T-helper 2 cell treated with Interferon-gamma antibody and Interleukin-4, amounts not matched to agents 100 ng/mL and 5 ng/mL, for 36 hours (primary cell): ENCODE measurements at regions not wholly inside any gene's neighbourhood (a gene's known extent, or its start where the extent isn't known, plus 50 kb on each side); places are given as distances from the start of the nearest gene placed in this dataset.

Experiments
- intact Hi-C: fragments of 100-400 bp; cut with micrococcal nuclease; formaldehyde crosslinking; loops from one replicate; pipeline ENCODE4 v1.15.1; 2023

DNA sequence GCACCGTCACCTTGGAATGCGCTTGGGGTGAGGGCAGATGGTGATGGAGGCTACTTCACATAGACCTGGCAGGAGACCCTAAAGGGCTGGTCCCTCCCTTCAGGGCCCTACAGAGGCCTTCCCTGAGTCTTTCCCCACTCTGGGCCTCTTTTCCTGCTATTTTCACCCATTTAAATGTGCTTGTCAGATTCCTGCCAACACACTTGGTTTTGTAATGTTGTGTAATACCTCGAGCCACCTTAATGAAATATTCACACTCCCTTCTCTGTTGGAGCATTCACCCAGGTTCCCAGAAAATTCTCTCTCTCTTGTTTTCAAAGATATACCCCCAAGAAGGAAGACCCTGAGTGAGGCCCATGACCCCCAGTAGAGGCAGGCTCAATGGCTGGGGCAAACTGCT is 456.6 kb upstream of the DYNLRB2 start:
- intact Hi-C loops = loop anchor here (2.0 to 10.0 kb wide), 2 partner anchors 481 to 1379 kb away; no protein-coding TSS in a partner anchor

DNA sequence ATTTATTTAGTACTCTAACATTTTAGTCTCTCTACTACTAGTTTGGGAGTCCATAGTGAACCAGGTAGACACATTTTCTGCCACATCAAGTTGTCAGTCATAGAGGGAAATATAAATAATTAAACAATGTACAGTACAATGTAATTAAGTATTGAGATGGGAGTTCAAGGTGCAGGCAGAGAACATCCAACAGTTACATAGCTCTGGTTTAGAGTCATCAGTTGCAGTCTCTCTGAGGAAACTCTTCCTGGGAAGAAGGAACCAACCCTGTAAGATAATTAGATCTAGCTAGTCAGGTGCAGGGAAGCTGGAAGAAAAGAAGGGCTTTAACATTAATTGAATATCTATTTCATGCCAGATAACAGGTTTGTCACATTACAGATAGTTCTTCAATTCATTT is 457.9 kb upstream of the DYNLRB2 start:
- intact Hi-C loops = loop anchor here (10.0 kb wide), 1 partner anchor 1378 kb away; no protein-coding TSS in a partner anchor

DNA sequence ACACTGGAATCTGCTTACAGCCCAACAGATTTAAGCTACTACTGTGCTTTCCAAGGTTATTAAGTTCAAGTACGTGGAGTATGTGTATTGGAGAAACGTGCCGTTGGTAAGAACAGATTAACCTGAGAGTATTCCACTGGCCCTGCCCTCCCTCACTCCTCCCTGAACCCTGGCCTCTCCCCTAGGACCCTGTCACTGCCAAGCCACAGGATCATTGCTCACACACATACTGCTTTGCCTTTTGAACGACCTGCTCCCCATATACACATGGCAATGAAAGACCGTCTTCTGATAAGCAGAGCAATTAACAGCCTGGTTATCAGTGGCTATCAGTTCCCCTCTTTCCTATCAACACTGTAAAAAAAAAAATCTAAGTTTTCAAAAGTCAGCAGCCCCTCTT is 458.9 kb upstream of the DYNLRB2 start:
- intact Hi-C loops = loop anchor here (10.0 kb wide), 1 partner anchor 1377 kb away; no protein-coding TSS in a partner anchor

DNA sequence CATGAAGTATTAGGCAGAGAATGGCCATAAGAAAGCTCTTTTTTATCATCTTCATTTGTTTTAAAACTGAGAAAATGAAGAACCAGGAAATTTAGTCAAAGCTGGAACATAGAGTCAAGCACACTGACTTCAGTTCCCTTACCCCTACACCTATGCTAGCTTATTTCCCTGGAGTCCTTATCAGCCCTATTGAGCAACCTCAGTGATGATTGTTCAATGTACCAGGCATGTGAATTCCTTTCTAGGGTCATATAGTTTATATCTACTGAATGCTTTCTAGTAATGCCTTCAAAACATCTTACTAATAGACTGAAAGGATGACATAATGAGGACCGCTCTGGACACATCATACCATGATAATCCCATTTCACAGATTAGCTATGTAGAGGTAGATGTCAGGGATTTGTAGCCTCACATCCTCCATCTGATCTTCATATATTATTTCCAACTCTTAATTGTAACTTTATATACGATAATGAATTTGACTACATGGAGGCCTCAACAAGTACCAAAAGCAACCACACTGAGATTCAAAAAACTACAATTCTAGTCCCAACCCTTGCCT is 460.4 kb upstream of the DYNLRB2 start:
- intact Hi-C loops = loop anchor here (10.0 kb wide), 1 partner anchor 1376 kb away; no protein-coding TSS in a partner anchor

DNA sequence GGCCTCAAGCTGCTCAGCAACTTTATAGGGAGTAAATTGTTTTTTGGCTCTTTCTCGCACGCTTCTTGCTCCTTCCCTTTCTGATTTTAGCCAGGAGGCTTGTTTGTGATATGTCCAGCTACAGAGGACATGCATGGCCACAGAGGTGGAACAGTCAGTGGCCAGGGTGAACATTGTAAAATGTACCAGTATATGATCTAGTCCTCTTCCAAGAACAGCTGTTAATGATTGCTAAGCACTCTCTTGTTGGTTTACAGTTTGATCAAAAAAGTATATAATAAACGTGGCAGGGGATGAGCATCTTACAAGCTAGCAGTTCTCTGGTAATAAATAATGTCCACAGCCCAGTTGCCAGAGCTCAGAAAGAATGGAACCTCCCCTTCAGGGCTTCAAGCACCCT is 461.7 kb upstream of the DYNLRB2 start:
- intact Hi-C loops = no loop called here

DNA sequence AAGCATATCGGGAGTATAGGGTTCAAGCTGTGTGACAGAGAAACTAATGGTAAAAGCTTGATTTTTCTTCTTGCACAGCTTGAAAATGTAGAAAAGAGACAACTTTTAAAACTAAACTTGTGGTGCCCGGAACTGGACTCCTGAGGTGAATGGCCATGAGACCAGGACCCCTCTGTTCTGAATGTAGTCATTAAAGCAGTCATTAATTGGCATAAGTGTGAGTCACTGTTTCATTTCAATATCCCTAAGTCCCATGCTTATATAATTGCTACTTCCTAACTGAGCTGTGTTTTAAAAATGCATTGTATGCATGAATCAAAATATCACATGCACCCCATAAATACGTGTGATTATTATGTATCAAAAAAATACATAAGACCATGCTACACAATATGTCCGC is 463.1 kb upstream of the DYNLRB2 start:
- intact Hi-C loops = no loop called here

DNA sequence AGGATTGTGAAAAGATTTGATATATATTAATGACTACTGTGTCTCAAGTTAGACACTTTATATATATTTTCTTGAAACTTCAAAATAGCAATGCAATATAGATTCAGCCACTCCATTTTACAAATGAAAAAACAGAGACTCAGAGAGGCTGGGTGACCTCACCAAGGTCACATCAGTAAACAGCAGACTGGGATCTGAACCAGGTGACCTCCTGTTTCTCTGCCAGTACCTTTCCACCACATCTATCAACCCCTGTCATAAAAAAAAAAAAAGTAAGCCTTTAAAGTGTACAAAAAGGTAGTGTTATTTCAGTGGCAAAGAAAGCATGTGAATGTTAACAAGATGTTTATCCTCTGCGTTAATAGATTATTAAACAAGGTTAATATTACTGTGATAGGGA is 466.5 kb upstream of the DYNLRB2 start:
- intact Hi-C loops = no loop called here

DNA sequence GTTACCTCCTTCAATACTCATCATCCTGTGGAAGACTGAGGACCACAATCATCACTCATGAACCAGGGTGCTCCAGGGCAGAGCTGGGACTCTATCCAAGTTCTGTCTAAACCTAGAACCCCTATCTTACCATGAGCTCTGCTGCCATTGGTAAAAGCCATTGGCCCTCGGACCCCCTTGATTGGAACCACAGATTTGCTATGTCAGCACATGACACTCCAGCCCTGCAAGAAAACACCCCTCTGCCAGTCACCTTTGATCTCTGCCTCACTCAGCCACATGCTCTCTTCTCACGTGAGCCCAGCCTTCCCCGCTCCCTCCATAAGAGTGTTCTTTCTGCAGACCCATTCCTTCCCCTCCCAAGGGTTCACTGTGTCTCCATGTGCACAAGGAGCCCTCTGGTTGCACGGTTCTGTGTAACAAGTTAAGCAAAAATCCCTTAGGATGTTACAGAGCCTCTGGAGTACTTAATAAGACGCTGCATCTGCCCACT is 468.8 kb upstream of the DYNLRB2 start:
- intact Hi-C loops = no loop called here

DNA sequence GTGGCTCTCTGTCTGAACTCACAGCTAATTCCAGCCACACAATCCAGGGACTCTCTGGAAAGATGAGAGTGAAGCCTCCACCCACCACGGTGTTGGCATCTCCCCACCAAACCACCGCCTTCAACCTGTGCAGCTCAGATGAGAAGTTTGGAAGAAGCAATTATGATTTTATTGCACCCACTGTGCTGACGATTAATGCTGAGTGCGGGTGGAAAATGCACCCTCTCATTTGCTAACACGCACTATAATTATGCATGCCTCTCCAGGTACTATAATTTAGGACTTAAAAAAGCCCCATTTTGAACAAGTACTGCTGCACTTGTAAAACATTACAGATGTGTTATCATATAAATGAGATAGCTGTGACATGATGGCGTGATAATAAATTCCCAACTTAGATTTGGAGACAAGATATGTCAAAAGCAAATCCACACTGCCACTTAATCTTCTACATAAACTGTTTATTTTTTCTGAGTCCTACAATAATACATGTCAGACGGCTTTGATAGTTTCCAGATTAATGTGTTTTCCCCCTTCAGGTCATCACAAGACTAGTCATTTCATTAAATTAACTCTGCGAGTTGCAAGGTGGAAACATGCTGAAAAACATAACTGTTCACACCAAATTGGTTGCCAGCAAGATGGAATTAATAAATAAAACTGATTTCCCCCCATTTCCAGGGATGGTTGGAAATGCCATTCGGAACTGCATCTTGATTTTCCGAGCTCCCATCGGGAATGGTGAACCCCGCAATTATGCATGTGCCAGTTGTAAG is 466.5 kb upstream of the MAF start:
- intact Hi-C loops = no loop called here

DNA sequence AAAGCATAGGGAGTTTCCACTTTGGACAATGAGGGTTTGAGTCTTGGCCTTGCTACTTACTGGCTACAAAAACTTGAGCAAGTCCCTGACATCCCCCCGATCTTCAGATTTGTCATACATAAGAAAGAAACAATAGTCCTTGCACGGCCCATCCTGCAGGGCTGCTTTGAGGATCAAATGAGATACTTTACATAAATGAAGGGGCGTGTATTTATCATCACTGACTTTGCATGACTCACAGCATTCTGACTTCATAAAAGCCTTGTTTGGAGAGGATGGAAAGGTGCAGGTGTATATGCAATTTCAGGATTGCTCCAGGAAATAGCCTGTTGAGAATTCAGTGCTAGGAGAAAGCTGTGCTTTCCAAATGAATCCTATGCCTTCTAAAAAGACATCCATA is 465.0 kb upstream of the MAF start:
- intact Hi-C loops = no loop called here

DNA sequence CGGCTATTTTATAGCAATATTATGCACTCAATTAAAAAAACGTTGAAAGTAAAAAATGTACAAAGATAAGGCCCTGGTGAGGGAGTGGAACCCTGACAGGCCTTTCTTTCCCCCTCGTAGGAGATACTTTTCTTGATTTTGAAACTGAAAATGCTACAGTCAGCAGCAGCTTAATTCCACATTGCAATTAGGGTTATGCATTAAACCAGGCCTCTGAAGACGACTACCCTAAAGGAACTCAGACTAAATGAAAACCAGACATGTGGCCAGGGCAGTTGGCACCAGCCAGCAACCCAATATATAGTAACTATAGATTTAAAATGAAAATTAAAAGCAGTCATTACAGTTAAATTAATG is 463.2 kb upstream of the MAF start:
- intact Hi-C loops = no loop called here

DNA sequence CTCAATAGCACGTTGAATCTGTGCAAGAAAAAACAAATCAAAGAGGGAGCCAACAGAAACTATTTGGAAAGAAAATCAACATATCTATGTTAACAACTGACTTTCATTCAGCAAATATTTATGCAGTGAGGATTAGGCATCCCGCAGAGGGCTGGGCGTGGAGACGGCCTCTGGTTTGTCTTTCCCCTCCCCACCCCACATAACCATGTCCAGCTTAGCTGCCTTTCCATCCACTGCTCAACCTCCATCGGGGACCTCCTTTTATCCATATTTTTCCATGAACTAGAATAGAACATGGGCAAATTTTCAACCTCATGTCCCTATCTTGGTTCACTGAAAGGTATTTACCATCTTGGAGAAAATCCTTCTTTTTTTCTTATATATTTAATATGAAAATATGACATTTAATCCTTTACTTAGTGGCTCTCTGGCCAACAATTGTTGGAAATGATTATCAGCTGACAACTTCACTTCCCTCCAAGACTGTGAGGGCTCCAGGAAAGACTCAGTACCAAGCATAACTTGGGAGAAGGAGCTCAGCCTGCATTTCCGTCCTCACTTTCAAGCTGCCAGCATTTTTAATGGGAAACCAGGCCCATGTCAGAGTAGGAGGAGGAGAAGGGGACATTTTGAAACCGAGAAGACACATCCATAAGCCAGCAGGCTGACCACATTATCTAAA is 462.6 kb upstream of the MAF start:
- intact Hi-C loops = no loop called here

DNA sequence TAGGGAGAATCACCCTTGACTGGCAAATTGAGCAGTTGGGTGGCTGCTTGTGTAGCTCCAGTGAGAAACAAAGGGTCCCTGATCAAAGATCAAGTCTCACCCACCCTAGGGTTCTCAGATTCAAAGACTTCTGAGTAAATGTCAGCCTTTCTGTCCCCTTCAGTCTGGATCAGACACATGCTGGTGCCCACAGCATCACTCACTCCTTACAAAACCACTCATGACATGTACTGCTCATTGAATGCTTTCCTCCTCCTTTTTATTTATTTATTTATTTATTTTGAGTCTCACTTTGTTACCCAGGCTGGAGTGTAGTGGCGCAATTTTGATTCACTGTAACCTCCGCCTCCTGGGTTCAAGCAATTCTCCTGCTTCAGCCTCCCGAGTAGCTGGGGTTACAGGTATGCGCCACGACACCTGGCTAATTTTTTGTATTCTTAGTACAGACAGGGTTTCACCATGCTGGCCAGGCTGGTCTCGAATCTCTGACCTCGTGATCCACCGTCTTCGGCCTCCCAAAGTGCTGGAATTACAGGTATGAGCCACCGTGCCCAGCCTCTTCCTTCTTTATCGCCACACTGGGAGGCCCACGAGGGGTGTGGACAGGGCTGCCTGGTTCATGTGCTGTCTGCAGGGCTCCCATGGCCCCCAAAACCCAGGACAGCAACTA is 462.0 kb upstream of the MAF start:
- intact Hi-C loops = no loop called here

DNA sequence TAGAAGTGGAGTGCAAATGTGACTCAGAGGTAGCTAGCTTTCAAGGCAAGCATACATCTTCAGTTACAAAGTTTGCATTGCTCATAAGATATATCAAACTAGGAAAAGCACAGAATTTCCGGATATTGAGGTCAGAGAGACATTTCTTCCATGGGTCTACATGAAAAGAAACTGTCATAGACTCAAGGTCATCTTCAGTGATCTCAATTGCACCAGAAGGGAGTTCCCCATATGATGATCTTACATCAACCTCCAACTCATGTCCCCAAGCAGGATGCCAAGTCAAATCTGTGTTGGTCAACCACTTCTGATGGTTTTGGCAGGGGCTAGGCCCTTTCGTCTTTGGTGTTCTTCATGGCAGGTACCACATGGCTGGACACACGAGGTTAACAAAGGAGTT is 459.9 kb upstream of the MAF start:
- intact Hi-C loops = no loop called here

DNA sequence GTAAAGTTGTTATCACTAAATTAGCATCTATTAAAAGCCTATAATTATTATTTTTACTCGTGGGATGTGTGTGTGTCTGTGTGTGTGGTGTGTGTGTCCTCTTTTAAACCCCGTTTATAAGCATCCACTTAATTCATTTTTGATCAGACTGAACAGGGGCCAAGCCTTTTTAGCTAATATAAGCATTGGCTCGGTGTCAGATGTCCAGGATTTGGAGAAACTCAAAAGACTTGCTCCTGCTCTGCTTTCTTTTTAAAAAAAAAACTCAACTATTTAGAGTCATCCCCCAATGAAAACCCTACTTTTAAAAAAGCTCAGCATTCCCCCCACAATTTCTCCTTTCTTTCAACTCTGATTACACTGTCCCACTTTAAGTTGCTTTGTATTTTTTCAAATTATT is 459.3 kb upstream of the MAF start:
- intact Hi-C loops = no loop called here

DNA sequence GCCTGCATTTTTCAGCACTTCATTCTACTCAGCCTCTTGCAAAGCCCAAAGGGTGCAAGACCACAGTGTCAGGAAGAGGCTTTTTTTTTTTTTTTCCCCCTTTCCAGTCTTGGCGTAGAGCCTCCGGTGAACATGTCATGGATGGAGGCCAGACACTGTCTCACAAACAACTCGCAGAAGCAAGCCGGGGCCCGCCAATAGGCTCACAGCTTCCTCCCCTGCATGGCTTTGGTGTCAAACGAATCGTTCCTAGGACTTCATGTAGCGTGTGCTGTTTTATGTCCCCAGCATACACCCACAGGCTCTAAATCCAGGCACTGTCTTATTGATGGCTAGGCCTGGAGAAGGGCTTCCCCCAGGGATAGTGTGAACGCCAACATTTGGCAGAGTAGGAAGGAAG is 457.7 kb upstream of the MAF start:
- intact Hi-C loops = no loop called here

DNA sequence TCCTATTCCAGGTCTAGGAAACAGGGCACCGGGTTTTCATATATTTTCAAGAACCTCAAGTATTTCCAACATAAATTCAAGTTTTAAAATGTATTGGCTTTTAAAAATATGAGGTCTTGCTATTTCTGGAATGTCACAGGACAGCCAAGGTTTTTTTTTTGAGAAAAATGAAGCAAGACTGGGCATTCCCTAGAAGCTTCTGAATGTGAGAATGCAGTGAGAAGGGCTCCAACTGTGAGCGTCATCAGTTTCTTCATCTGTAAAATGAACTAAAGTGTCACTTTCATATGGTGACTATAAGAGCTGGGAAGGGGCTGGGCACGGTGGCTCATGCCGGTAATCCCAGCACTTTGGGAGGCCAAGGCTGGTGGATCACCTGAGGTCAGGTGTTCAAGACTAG is 455.8 kb upstream of the MAF start:
- intact Hi-C loops = no loop called here

DNA sequence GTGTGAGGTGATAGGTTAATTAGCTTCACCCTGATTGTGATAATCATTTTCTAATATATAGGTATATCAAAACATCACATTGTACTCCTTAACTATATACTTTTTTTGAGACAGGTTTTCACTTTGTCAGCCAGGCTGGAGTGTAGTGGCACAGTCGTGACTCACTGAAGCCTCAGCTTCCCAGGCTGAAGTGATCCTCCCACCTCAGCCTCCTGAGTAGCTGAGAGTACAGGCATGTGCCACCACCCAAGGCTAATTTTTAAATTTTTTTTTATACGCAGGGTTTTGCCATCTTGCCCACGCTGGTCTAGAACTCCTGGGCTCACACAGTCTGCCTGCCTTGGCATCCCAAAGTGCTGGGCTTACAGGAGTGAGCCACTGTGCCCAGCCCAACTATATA is 455.3 kb upstream of the MAF start:
- intact Hi-C loops = no loop called here

DNA sequence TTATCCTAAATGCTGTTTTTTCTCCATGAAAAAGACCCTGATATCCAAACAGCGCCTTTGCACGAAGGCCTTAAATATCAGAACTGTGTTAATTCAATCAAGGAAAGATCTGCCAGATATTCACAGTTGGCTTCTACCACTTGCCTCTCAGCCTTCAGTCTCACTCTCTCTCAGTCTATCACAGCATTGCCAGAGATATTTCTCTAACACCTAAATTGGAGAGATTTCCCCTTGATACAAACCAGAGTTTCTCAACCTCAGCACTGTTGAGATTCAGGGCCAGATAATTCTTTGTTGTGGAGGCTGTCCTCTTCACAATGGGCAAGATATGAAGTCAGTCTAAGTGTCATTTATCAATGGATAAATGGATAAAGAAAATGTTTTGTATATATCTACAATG is 454.1 kb upstream of the MAF start:
- intact Hi-C loops = no loop called here

DNA sequence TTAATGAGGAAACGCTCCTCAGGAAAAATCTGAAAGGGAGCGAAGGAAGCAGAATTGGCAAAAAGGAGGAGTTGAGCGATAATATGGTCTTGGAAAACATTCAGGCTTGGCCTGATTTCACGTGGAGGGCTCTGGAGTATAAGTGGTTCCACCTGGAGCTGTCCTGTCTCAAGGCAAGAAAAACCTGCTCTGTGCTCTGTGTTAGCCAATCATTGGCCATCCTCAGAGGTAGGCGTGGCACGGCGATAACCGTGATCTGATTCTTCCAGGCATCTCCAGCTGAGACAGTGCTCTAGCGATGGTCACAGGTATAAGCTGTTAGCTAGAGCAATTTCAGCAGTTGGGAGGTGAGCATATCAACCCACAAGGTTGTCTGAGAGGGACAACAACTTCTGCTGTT is 450.5 kb upstream of the MAF start:
- intact Hi-C loops = no loop called here

DNA sequence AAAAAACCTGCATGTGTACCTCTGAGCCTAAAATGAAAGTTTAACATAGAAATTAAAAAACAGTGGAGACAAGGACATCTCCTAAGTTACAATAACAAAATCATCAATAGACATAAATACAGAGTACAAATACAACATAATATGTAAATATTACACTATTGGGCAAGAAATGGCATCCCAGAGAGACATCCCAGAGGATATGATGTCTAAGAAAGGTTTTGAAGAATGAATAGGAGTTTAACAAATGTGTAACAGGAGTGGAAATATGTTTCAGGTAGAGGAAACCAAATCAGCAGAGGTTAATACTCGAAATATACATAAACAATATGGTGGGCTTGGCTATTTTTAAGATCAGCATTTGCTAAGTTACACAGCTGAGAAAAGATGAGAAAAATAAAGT is 447.7 kb upstream of the MAF start:
- intact Hi-C loops = no loop called here

DNA sequence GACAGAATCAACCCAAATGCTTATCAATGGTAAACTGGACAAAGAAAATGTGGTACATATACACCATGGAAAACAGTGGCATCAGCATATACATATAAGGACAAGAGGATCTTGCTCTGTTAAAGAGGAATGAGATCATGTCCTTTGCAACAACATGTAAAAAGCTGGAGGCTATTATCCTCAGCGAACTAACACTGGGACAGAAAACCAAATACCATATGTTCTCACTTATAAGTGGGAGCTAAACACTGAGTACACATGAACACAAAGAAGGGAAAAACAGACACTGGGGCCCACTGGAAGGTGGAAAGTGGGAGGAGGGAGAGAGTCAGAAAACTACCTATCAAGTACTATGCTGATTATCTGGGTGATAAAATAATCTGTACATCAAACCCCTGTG is 447.3 kb upstream of the MAF start:
- intact Hi-C loops = no loop called here
